Amniotic epithelial cell (primary cell): ENCODE measurements at regions not wholly inside any gene's neighbourhood (a gene's known extent, or its start where the extent isn't known, plus 50 kb on each side); places are given as distances from the start of the nearest gene placed in this dataset.
A peak's percentile ranks its signal among the peaks of the same experiment; 100 is the strongest.

Experiments
- DNase-seq: peaks from one replicate; pipeline ENCODE4 v3.0.0-alpha.2; 2010; ENCODE audit warnings: low read depth

- DNase-seq = no peak
These were observed 154.3 kb upstream of the IQSEC1 start for GRCh38 chr3:13227315-13228165.

GRCh38 chr3:13224967-13225366 is 151.7 kb upstream of the IQSEC1 start:
- no peak for DNase-seq

- DNase-seq = peak; percentile 12
These were observed 150.5 kb upstream of the IQSEC1 start for GRCh38 chr3:13223574-13224237.

DNA sequence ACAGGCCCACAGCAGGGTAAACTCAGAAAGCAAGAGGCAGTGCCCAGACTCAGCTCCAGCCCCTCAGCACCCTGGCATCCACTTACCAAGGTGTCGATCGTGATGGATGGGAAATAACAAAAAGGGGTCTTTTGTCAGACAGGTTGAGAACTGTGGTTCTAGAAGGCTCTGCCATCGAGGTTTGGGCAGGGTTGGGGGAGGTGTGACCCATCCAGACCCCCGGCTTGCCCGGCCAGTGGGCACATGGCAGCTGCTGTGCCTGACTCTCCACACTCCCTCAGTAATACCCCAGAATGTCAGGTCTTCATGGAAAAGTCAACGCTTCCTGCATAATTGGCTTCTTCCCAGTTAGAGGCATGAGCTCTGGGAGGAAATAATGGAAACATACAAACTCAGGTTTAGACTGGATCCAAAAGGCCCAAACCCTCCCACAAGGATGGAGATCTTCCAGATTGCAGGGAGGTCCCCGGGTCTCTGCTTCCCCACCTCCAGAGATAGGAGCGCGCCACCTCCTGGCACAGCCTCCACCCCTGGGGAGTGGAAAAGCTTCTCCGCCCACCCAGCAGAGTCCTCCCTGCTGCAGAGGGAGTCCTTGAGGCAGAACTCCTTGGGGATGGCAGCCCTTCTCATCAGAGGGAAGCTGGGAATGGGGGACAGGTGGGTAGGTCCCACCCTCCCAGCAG is 149.8 kb upstream of the IQSEC1 start:
- no peak for DNase-seq

DNA sequence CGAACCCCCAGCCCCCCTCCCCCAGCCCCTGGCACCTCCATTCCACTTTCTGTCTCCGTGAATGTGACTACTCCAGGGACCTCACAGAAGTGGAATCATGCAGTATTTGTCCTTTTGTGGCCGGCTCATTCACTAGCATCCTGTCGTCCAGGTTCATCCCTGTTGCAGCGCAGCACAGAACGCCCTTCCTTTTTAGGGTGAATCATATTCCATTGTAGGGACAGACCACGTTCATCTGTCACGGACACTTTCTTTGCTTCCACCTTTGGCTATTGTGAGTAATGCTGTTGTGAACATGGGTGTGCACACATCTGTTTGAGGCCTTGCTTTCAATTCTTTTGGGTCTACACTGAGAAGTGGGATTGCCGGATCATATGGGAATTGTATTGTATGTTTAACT is 148.9 kb upstream of the IQSEC1 start:
- no peak for DNase-seq

DNA sequence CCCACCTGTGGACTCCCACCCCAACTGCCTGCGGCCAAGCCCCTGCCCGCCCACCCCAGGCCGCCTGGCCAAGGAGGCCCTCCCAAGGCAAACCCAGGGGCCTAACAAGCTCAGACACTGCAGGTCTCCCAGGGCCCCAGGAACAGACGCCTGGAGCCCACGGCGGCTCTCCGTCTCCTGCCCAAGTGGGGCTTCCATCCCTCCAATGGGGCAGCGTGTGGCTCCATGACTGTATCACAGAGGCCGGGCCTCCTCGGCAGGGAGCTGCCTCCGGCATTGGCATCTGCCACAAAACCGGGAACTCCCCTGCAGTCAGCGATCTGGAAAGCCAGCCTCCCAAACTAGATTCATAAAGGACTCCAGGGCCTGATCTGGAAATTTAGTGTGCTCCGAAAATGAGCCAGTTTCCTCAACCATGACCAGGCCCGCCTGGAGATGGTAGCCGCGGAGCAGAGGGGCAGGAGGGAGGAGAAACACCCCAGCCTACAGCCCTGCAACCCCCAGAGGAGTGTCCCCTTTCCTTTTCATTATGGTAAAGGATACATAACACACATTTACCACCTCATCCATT is 148.3 kb upstream of the IQSEC1 start:
- DNase-seq = no peak

DNA sequence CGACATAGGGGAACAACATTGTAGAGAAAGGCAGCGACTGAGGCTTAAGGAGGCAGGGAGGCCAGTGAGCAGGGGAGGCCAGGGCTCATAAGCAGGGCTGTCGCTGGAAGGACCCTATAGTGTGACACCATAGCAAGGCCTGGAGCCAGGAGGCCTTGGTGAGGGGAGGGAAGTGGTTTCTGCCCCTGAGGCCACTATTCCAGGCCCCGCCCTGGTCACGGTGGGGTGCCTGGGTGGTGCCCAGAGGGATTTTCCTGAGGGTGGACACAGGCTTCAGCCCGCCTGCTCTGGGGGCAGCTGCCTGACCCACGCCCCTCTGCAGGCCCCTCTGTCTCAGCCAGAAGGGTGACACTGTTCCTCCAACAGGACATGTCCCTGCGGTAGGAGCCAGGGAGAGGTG is 147.8 kb upstream of the IQSEC1 start:
- no peak for DNase-seq

- no peak for DNase-seq
These were observed 146.7 kb upstream of the IQSEC1 start for GRCh38 chr3:13219902-13220296.

DNA sequence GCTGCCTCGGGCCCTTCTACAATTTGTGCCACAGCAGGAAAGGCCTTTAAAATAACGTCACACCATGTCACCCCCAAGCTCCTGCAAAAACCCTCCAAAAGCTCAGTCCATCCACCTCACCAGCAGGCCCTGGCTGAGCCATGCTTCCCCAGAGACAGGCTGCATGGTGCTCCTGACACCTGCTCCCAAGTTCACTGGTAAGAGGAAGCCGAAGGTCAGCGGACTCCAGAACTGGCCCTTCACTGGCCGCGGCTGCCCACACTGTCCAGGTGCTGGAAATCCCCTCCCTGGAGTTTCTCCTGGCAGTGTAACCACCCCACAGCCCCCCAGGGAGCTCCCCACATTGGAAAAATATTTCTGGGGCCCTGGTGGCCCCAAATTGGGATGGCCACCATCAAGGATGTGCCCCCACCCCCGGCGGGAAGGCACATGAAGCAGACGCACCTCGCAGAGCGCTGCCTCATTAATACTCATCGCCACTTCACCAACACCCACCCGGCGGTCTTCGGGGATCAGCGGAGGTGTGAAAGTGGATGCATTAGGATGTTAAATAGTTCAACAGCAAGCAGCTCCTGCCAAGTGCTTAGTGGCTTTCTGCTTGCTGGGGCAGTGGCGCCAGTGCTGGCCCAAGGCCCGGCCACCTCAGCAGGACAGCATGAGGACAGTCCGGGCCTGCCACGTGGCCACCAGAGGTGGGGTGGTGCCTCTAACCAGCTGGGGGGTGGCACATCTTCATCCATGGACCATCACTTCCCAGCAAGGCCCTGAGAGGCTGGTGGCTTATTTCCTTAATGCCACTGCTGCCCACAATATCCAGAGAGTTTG is 146.1 kb upstream of the IQSEC1 start:
- DNase-seq = no peak

DNA sequence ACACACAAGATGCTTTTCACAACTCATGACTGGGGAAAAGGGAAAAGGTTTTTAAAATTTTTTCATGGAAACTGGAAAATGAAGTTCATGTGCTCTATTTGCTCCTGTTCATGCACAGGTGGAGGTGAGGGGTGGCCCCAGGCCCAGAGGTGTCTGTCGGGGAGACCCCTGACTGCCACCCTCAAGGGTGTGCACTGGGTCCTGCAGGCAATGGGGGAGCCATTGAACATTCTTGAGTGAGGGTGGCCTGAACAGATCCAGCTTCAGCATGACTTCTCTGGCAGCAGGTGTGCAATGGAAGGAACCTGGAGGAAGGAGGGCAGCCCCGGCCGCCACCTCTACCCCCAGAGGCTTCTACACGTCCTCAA is 145.3 kb upstream of the IQSEC1 start:
- no peak for DNase-seq

DNA sequence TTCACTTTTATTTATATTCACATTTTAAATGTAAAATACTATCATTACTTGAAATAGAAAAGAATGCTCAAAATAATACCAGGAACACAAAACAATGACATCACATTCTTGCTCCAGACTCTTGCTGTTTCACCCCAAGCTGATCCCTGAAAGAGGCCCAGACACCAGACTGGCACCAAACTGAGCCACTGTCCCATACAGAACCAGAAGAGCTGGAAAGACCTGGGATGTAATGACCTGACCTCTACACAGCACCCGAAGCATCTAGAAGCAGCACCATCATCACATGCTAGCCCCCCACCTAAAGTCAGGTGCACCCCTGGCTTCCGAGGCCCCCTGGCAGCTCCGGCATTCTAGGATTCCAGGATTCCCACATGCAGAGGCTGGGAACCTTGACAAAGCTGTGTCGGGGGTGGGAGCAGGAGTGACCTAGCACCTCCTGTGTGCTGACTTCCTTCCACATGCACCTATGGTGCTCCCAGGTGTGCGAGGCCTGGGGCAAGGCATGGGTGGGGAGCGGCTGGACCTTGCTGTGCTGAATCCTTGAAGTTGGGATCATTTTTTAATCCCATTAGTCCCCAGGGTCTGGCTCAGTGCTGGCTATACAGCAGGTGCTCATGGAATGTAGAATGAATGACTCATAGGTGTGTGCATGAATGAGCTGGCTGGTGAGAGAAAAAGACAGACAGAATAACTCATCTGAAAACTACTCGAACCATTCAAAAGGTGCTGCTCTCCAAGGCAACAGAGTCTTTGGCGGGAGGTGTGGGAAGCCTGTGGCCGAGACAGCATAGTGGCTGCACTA is 144.7 kb upstream of the IQSEC1 start:
- DNase-seq = no peak

DNA sequence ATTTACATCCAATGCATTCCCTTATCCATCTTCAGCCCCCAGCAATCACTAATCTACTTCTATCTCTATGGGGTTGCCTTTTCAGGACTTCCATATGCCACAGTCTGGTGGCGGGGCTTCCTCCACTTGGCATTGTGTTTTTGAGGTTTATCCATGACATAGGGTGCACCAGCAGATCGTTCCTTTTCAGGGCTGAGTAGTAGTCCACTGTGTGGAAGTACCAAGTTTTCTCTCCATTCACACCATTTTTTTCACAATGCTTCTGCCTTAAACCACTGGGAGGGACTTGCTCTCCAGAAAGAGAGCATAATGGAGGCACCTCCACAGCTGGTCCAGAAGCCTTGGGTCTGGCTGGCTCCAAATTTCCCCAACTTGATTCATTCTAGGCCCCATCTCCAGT is 144.0 kb upstream of the IQSEC1 start:
- no peak for DNase-seq

DNA sequence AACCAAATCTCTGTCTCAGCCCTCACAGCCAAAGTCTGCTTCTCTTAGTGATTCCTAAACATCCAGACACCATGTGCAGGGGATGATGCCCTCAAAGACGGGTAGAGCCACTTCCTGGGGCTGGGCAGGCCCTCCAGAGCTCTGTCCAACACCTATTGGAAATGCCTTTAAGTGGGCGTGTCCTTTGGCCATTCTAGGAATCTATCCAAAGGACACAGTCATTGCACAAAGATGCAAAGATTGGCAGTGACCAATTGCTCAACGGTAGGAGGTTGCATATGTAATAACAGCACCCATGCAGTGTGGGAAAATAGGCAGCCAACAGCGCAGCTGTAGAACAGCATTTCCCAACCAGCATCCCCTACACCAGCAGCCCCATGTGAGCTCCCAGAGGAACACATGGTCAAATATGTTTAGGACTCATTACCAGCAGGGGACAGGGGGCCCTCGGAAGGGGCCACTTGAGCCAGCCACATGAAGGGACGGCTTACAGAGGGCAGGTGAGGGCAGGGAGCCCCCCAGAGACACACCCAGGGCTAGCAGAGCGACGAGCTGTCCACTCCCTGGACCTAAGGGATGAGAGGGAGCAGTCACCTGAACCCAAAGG is 142.8 kb upstream of the IQSEC1 start:
- peak; percentile 13 for DNase-seq

GRCh38 chr3:13214847-13215472 is 141.7 kb upstream of the IQSEC1 start:
- no peak for DNase-seq

- DNase-seq = no peak
These were observed 140.9 kb upstream of the IQSEC1 start for GRCh38 chr3:13213911-13214846.

GRCh38 chr3:13213490-13213889 is 140.3 kb upstream of the IQSEC1 start:
- no peak for DNase-seq

- no peak for DNase-seq
These were observed 138.5 kb upstream of the IQSEC1 start for GRCh38 chr3:13211605-13212210.

DNA sequence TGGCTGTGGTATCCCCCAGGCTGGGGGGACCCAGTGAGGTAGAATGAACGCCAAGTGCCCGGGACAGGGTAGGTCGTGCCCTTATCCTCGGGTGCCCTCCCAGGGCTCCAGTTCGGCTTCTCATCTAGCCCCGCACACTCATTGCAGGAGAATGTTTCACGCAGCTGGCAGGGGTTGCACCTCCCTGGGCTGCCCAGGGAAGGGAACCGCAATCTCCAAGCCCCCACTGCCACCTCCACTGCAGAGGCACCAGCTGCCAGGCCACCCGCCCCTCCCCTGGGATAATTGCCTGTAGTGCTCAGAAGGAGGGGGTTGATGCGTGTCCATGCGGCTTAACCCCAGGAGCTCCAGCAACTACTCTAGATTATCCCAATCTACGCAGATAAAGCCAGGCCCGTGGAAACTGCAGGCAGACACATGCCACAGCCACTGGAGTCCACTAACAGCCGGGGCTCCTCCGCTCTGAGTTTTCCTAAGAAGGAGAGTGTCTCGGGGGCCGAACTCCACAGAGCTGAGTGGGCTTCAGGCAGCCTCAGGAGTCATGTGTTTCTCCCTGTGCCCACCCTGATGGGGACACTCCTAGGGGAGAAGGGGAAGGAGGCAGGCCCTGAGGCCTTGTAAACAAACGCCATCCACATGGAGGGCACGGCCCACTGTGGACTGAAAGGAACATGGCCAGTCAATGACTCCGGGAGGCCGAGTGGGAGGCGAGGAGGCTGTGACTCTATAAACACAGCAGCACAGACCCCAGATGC is 137.2 kb upstream of the IQSEC1 start:
- no peak for DNase-seq
